Amygdala (tissue), 56 donors: ENCODE measurements at regions not wholly inside any gene's neighbourhood (a gene's known extent, or its start where the extent isn't known, plus 50 kb on each side); places are given as distances from the start of the nearest gene placed in this dataset.

ENCODE experiments used
- DNase-seq, 56 donors: peaks; one replicate each; lab custom pipeline; 2025; lab: John Stamatoyannopoulos, UW

GRCh38 chr12:126889501-126889900, 1377.5 kb upstream of the TMEM132C start:
- no peak for DNase-seq

- no peak for DNase-seq
Measured at GRCh38 chr12:126890097-126890496, 1376.9 kb upstream of the TMEM132C start.

- peak in 1 of 56 donors; percentile 0 for DNase-seq
Measured at GRCh38 chr12:126891789-126892188, 1375.2 kb upstream of the TMEM132C start.

- no peak for DNase-seq
Measured at GRCh38 chr12:126895951-126896913, 1370.7 kb upstream of the TMEM132C start.

GRCh38 chr12:126897102-126897501, 1369.9 kb upstream of the TMEM132C start:
- DNase-seq = no peak

- no peak for DNase-seq
Measured at GRCh38 chr12:126897778-126898177, 1369.2 kb upstream of the TMEM132C start.

GRCh38 chr12:126898562-126898961, 1368.4 kb upstream of the TMEM132C start:
- no peak for DNase-seq

- no peak for DNase-seq
Measured at GRCh38 chr12:126899926-126900792, 1366.8 kb upstream of the TMEM132C start.

- DNase-seq = no peak
Measured at GRCh38 chr12:126903027-126903876, 1363.7 kb upstream of the TMEM132C start.

- no peak for DNase-seq
Measured at GRCh38 chr12:126905752-126906151, 1361.2 kb upstream of the TMEM132C start.

GRCh38 chr12:126907900-126908764, 1358.8 kb upstream of the TMEM132C start:
- no peak for DNase-seq

GRCh38 chr12:126908765-126909142, 1358.2 kb upstream of the TMEM132C start:
- DNase-seq = no peak

GRCh38 chr12:126910570-126910969, 1356.4 kb upstream of the TMEM132C start:
- DNase-seq = no peak

GRCh38 chr12:126912111-126912510, 1354.9 kb upstream of the TMEM132C start:
- no peak for DNase-seq

GRCh38 chr12:126914170-126914793, 1352.7 kb upstream of the TMEM132C start:
- DNase-seq = no peak

- no peak for DNase-seq
Measured at GRCh38 chr12:126915309-126915708, 1351.7 kb upstream of the TMEM132C start.

- DNase-seq = no peak
Measured at GRCh38 chr12:126926023-126926594, 1340.9 kb upstream of the TMEM132C start.

GRCh38 chr12:126930234-126930633, 1336.7 kb upstream of the TMEM132C start:
- DNase-seq = no peak

- no peak for DNase-seq
Measured at GRCh38 chr12:126932156-126932555, 1334.8 kb upstream of the TMEM132C start.
